ENCODE measurements at regions not wholly inside any gene's neighbourhood (a gene's known extent, or its start where the extent isn't known, plus 50 kb on each side); places are given as distances from the start of the nearest gene placed in this dataset.

DNA sequence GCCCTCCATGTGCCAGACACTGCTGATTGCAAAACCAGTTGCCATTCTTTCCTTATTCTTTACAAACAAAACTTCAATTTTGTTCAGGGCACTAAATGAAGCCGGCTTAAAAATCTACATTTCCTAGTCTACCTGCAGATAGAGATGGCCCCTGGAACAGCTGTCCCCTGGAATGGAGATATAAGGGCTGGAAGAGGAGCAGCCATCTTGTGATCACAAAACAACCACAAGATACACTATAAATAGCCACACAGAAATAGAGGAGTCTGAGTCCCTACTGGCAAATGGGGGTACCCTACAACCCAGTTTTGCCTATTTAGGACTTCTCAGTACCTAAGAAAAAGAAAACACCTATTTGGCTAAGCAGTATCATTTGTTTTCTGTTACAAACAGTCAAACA is 115.9 kb upstream of the BEND6 start:
- H3K4me2 ChIP-seq (ENCODE audit: low read depth, low read length, poor library complexity, severe bottlenecking), result no peak overlapping the region
- H3K27ac ChIP-seq (ENCODE audit: low read depth, low read length), result no peak overlapping the region
- no peak overlapping the region for H3K9ac ChIP-seq (ENCODE audit: low read length)
- no peak overlapping the region for H3K4me3 ChIP-seq (ENCODE audit: insufficient read depth, low read length, poor library complexity, severe bottlenecking)
- H3K79me2 ChIP-seq (ENCODE audit: insufficient read depth, low read length), result no peaks in the 10 kb centered on the region
- no peaks in the 10 kb centered on the region for H3K9me2 ChIP-seq (replicated peaks; ENCODE audit: insufficient read depth, low read length)
- no peaks in the 10 kb centered on the region for H3K27me3 ChIP-seq (ENCODE audit: low read length)
- no peak overlapping the region for H2AFZ ChIP-seq (ENCODE audit: low read depth, low read length, severe bottlenecking)
- no peaks in the 10 kb centered on the region for H3F3A ChIP-seq (ENCODE audit: insufficient read depth)
- no peaks in the 10 kb centered on the region for H3K36me3 ChIP-seq (ENCODE audit: low read length)
- no peaks in the 10 kb centered on the region for H4K20me1 ChIP-seq (ENCODE audit: low read depth, low read length)
- TF ChIP-seq EZH2phosphoT487 (conservative IDR thresholded peaks at IDR 0.05; ENCODE audit: low read length), result no peak
- TF ChIP-seq, protein P1, sequence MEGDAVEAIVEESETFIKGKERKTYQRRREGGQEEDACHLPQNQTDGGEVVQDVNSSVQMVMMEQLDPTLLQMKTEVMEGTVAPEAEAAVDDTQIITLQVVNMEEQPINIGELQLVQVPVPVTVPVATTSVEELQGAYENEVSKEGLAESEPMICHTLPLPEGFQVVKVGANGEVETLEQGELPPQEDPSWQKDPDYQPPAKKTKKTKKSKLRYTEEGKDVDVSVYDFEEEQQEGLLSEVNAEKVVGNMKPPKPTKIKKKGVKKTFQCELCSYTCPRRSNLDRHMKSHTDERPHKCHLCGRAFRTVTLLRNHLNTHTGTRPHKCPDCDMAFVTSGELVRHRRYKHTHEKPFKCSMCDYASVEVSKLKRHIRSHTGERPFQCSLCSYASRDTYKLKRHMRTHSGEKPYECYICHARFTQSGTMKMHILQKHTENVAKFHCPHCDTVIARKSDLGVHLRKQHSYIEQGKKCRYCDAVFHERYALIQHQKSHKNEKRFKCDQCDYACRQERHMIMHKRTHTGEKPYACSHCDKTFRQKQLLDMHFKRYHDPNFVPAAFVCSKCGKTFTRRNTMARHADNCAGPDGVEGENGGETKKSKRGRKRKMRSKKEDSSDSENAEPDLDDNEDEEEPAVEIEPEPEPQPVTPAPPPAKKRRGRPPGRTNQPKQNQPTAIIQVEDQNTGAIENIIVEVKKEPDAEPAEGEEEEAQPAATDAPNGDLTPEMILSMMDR (IDR thresholded peaks at IDR 0.05; ENCODE audit: insufficient read depth, low read length, poor library complexity, severe bottlenecking), result no peak
- H3K9me3 ChIP-seq (ENCODE audit: insufficient read depth, low read length), result no peaks in the 10 kb centered on the region

DNA sequence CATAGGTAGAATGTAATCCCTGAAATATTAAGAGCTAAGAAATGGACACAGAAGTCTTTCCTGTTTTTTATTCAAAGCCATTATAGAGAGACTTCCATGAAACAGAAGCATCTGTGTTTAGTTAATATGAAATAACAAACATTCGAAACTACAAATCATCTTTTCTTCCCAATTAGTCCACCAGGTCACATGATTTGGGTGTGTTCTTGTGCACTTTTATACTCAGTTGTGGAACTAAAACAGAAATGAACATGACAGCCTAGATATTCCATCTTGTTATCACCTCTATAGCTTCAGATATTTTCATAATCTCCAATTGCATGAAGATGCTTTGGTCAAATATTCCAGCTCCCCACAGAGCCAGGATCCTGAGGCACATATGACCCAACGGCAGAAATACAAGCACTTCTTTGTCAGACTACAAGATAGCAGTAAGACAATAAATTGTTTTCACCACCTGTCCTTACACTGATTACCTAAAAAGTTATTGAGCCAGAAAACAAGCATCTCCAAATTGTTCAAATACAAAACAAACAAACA is 116.8 kb upstream of the BEND6 start:
- no peaks in the 10 kb centered on the region for H3K27me3 ChIP-seq (ENCODE audit: low read length)
- no peaks in the 10 kb centered on the region for H3K79me2 ChIP-seq (ENCODE audit: insufficient read depth, low read length)
- no peaks in the 10 kb centered on the region for H3K9me3 ChIP-seq (ENCODE audit: insufficient read depth, low read length)
- H3F3A ChIP-seq (ENCODE audit: insufficient read depth), result no peaks in the 10 kb centered on the region
- no peak overlapping the region for H2AFZ ChIP-seq (ENCODE audit: low read depth, low read length, severe bottlenecking)
- H3K36me3 ChIP-seq (ENCODE audit: low read length), result no peaks in the 10 kb centered on the region
- TF ChIP-seq, protein P1 (IDR thresholded peaks at IDR 0.05; ENCODE audit: insufficient read depth, low read length, poor library complexity, severe bottlenecking), result no peak
- TF ChIP-seq EZH2phosphoT487 (conservative IDR thresholded peaks at IDR 0.05; ENCODE audit: low read length), result no peak
- H3K9me2 ChIP-seq (replicated peaks; ENCODE audit: insufficient read depth, low read length), result no peaks in the 10 kb centered on the region
- no peaks in the 10 kb centered on the region for H4K20me1 ChIP-seq (ENCODE audit: low read depth, low read length)
- H3K9ac ChIP-seq (ENCODE audit: low read length), result no peak overlapping the region
- no peak overlapping the region for H3K27ac ChIP-seq (ENCODE audit: low read depth, low read length)
- H3K4me3 ChIP-seq (ENCODE audit: insufficient read depth, low read length, poor library complexity, severe bottlenecking), result no peak overlapping the region
- no peak overlapping the region for H3K4me2 ChIP-seq (ENCODE audit: low read depth, low read length, poor library complexity, severe bottlenecking)

DNA sequence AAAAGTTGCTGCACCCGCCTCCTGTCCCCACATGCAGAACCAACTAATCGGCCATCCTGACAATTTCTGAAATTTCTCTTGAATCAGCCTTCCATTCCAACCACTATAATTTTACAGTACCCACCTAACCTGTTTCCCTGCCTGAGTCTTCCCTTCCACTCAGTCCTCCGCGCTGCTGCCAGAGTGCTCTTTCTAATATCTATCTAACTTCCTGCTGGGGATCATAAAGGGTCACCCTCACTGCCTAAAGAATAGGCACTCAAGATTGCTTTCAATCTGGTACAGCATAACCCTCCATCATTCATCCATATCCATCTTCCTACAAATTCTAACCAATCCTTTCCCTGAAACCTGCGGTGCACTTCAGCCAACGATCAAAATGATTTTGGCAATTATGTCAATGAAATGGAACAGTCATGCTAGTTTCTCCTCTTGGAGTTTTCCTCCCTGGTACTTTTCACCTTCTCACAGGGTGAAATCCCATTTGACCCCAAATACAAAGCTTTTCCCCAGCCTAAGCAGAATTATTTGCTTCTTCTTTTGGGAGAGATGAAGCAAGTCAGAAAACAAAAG is 117.5 kb upstream of the BEND6 start:
- H4K20me1 ChIP-seq (ENCODE audit: low read depth, low read length), result no peaks in the 10 kb centered on the region
- no peak overlapping the region for H2AFZ ChIP-seq (ENCODE audit: low read depth, low read length, severe bottlenecking)
- no peak overlapping the region for H3K9ac ChIP-seq (ENCODE audit: low read length)

More for the DNA sequence above, 117.5 kb upstream of the BEND6 start:
- H3K4me2 ChIP-seq (ENCODE audit: low read depth, low read length, poor library complexity, severe bottlenecking), result no peak overlapping the region
- TF ChIP-seq EZH2phosphoT487 (conservative IDR thresholded peaks at IDR 0.05; ENCODE audit: low read length), result 0 out of 2 replicates have a peak, but pooled peaks have one; percentile 80
- TF ChIP-seq, protein P1 (IDR thresholded peaks at IDR 0.05; ENCODE audit: insufficient read depth, low read length, poor library complexity, severe bottlenecking), result no peak
- H3K36me3 ChIP-seq (ENCODE audit: low read length), result no peaks in the 10 kb centered on the region
- H3K27me3 ChIP-seq (ENCODE audit: low read length), result no peaks in the 10 kb centered on the region
- H3K4me3 ChIP-seq (ENCODE audit: insufficient read depth, low read length, poor library complexity, severe bottlenecking), result no peak overlapping the region
- no peaks in the 10 kb centered on the region for H3F3A ChIP-seq (ENCODE audit: insufficient read depth)
- no peaks in the 10 kb centered on the region for H3K9me2 ChIP-seq (replicated peaks; ENCODE audit: insufficient read depth, low read length)
- no peak overlapping the region for H3K27ac ChIP-seq (ENCODE audit: low read depth, low read length)
- H3K79me2 ChIP-seq (ENCODE audit: insufficient read depth, low read length), result no peaks in the 10 kb centered on the region
- 0 out of 2 replicates have a peak, but pooled peaks cover under 1% of the 10 kb centered on the region for H3K9me3 ChIP-seq (ENCODE audit: insufficient read depth, low read length)
